Endodermal cell (in vitro differentiated cells): ENCODE measurements at regions not wholly inside any gene's neighbourhood (a gene's known extent, or its start where the extent isn't known, plus 50 kb on each side); places are given as distances from the start of the nearest gene placed in this dataset.
A peak's percentile ranks its signal among the peaks of the same experiment; 100 is the strongest.

ENCODE experiments used
- DNase-seq: peaks from one replicate; pipeline ENCODE4 v3.0.0-alpha.2; 2017
- H3K27ac ChIP-seq: 2 replicates; pipeline ENCODE4 v1.5.1; 2013; ENCODE audit warnings: mild to moderate bottlenecking, low read depth, low read length, moderate library complexity
- H3K27me3 ChIP-seq: 2 replicates; pipeline ENCODE4 v1.6.1; 2013; ENCODE audit warnings: mild to moderate bottlenecking, low read length, moderate library complexity; ENCODE audit not compliant: insufficient read depth, control insufficient read depth, poor library complexity, severe bottlenecking
- H3K36me3 ChIP-seq: 2 replicates; pipeline ENCODE4 v1.7.0; 2013; ENCODE audit warnings: mild to moderate bottlenecking, low read length, moderate library complexity; ENCODE audit not compliant: control insufficient read depth, insufficient read depth
- H3K4me1 ChIP-seq: one replicate; pipeline ENCODE4 v1.7.0; 2013; ENCODE audit warnings: low read length; ENCODE audit not compliant: control insufficient read depth, insufficient read depth
- H3K4me3 ChIP-seq: 2 replicates; pipeline ENCODE4 v1.5.1; 2013; ENCODE audit warnings: mild to moderate bottlenecking, low read length, moderate library complexity
- H3K9ac ChIP-seq: 2 replicates; pipeline ENCODE4 v1.6.1; 2013; ENCODE audit warnings: mild to moderate bottlenecking, low read length, moderate library complexity; ENCODE audit not compliant: poor library complexity, severe bottlenecking; ENCODE audit errors: extremely low read depth
- H3K9me3 ChIP-seq: 2 replicates; pipeline ENCODE4 v1.6.1; 2013; ENCODE audit warnings: mild to moderate bottlenecking, low read length, moderate library complexity; ENCODE audit not compliant: control insufficient read depth
- H3K27ac Mint-ChIP-seq: 2 replicates; pipeline ENCODE4 v1.8.0; 2020; ENCODE audit warnings: mixed read lengths
- H3K27me3 Mint-ChIP-seq: 2 replicates; pipeline ENCODE4 v1.8.0; 2021; ENCODE audit warnings: mild to moderate bottlenecking, mixed read lengths; ENCODE audit not compliant: insufficient read depth
- H3K36me3 Mint-ChIP-seq: 2 replicates; pipeline ENCODE4 v1.8.0; 2020; ENCODE audit warnings: low read depth, mixed read lengths
- H3K4me1 Mint-ChIP-seq: 2 replicates; pipeline ENCODE4 v1.8.0; 2020; ENCODE audit warnings: mixed read lengths
- H3K4me3 Mint-ChIP-seq: 2 replicates; pipeline ENCODE4 v1.8.0; 2020; ENCODE audit warnings: mild to moderate bottlenecking, moderate library complexity, mixed read lengths
- H3K9me3 Mint-ChIP-seq: 2 replicates; pipeline ENCODE4 v1.8.0; 2020; ENCODE audit warnings: mild to moderate bottlenecking, mixed read lengths
- WGBS, 2 experiments: methylation state at CpG; one replicate each; pipeline versions ENCODE4 v1.1.5 to v1.1.7; 2013; ENCODE audit warnings: missing lambda C conversion rate in 2 of 2, mixed read lengths in 1 of 2; ENCODE audit not compliant: insufficient coverage in 1 of 2, insufficient read length in 1 of 2; 5-methylcytosine and 5-hydroxymethylcytosine counted together
- TF ChIP-seq, protein P1 (sequence below): fragments of 200-600 bp; sonication (generic); conservative IDR thresholded peaks from 2 replicates; pipeline ENCODE4 v1.5.0; 2021; ENCODE audit warnings: antibody characterized with exemption, mild to moderate bottlenecking

DNA sequence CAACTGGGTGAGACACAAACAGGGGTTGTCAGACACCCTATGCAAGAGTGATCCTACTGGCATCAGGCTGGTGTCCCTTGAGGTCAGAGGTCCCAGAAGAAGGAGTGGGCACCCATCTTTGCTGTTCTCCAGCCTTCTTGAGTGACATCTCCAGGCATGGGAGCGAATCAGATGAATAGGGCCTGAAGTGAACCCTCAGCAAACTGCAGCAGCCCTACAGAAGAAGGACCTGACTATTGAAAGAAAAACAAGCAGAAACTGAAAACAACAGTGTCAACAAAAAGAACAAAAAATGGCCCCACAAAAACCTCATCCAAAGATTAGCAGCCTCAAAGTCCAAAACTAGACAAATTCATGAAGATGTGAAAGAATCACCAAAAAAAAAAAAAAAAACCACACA, 1229.7 kb upstream of the CRIM1 start:
- peaks cover 7% of the 10 kb centered on the region for H3K4me1 Mint-ChIP-seq
- H3K27ac Mint-ChIP-seq, result no peak overlapping the region
- no peaks in the 10 kb centered on the region for H3K4me1 ChIP-seq
- no peak overlapping the region for H3K27ac ChIP-seq
- no peaks in the 10 kb centered on the region for H3K27me3 ChIP-seq
- 97% methylated on average over 1 of the region's 1 CpG; no CpG with 5 or more reads in 1 of the 2 experiments for WGBS, 2 experiments
- H3K36me3 ChIP-seq, result no peaks in the 10 kb centered on the region
- H3K36me3 Mint-ChIP-seq, result no peaks in the 10 kb centered on the region
- peaks cover 5% of the 10 kb centered on the region for H3K9me3 ChIP-seq
- no peak overlapping the region for H3K4me3 ChIP-seq
- no peaks in the 10 kb centered on the region for H3K27me3 Mint-ChIP-seq
- H3K4me3 Mint-ChIP-seq, result no peak overlapping the region
- no peak overlapping the region for H3K9ac ChIP-seq
- TF ChIP-seq, protein P1, sequence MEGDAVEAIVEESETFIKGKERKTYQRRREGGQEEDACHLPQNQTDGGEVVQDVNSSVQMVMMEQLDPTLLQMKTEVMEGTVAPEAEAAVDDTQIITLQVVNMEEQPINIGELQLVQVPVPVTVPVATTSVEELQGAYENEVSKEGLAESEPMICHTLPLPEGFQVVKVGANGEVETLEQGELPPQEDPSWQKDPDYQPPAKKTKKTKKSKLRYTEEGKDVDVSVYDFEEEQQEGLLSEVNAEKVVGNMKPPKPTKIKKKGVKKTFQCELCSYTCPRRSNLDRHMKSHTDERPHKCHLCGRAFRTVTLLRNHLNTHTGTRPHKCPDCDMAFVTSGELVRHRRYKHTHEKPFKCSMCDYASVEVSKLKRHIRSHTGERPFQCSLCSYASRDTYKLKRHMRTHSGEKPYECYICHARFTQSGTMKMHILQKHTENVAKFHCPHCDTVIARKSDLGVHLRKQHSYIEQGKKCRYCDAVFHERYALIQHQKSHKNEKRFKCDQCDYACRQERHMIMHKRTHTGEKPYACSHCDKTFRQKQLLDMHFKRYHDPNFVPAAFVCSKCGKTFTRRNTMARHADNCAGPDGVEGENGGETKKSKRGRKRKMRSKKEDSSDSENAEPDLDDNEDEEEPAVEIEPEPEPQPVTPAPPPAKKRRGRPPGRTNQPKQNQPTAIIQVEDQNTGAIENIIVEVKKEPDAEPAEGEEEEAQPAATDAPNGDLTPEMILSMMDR, result no peak
- peaks cover 14% of the 10 kb centered on the region for H3K9me3 Mint-ChIP-seq
- DNase-seq, result no peak

DNA sequence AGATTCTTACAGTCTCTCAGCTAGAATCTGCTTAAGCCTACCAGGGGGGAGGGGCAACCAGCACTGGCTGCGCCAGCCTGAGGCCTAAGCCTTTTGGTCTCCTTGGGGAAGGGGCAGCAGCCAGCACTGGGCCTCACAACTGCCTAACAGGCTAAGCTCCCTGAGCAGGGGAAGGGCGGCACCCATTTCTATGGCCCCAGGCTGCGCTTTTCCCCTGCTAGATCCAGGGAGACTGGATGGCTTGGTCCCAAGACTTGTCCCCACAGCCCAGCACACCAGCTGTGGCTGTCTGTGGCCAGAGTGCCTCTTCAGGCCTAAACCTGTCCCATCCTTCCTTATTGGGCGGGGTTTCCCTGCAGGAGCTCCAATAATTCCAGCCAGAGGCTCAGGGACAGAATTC, 1230.3 kb upstream of the CRIM1 start:
- Mint-ChIP-seq H3K4me1 (peaks cover 7% of the 10 kb centered on the region), H3K36me3 (no peaks in the 10 kb centered on the region), H3K27ac (no peak overlapping the region), H3K9me3 (peaks cover 12% of the 10 kb centered on the region), H3K27me3 (no peaks in the 10 kb centered on the region), H3K4me3 (no peak overlapping the region)
- H3K36me3 ChIP-seq, result no peaks in the 10 kb centered on the region
- H3K4me1 ChIP-seq, result no peaks in the 10 kb centered on the region
- H3K27ac ChIP-seq, result no peak overlapping the region
- DNase-seq, result no peak
- no peaks in the 10 kb centered on the region for H3K27me3 ChIP-seq
- peaks cover 5% of the 10 kb centered on the region for H3K9me3 ChIP-seq
- no peak overlapping the region for H3K9ac ChIP-seq
- WGBS, 2 experiments, result 92 to 96% methylated on average over 3 to 4 of the region's 4 CpGs
- no peak overlapping the region for H3K4me3 ChIP-seq
- TF ChIP-seq, protein P1, result no peak

DNA sequence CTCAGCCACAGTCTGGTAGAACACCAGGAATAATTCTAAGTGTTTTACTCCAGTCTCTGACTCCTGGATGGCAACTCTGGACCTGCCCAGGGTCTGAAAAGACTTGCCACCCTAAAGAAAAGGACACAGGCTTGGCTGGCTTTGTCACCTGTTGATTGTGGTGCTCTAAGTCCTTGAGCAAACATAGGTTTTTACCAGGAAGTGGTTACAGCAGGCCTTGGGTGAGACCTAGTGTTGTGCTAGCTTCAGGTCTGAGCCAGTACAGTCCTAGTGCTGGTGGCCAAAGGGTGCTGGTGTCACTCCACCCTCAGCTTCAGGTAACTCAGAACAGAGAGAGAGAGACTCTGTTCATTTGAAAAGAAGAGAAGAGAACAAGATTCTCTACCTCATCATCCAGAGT, 1239.4 kb upstream of the CRIM1 start:
- Mint-ChIP-seq H3K27ac (peak overlapping the region; percentile 35), H3K4me3 (no peak overlapping the region), H3K4me1 (peaks cover 15% of the 10 kb centered on the region), H3K9me3 (peaks cover 20% of the 10 kb centered on the region), H3K36me3 (peaks cover 7% of the 10 kb centered on the region), H3K27me3 (no peaks in the 10 kb centered on the region)
- TF ChIP-seq, protein P1, result no peak
- peak; percentile 44 for DNase-seq
- Histone ChIP-seq H3K4me3 (no peak overlapping the region), H3K27me3 (no peaks in the 10 kb centered on the region), H3K9ac (no peak overlapping the region), H3K4me1 (no peaks in the 10 kb centered on the region), H3K9me3 (peaks cover 18% of the 10 kb centered on the region), H3K36me3 (no peaks in the 10 kb centered on the region), H3K27ac (no peak overlapping the region)
